GM21367 (cell line): ENCODE measurements at regions not wholly inside any gene's neighbourhood (a gene's known extent, or its start where the extent isn't known, plus 50 kb on each side); places are given as distances from the start of the nearest gene placed in this dataset.

ENCODE experiments used
- ATAC-seq: cut with Tn5 transposase; IDR thresholded peaks from one replicate; pipeline ENCODE4 v1.9.1; 2021; ENCODE audit not compliant: unreplicated experiment

GRCh38 chr2:217660423-217660822 lies 342.4 kb downstream of the TNS1 start:
- ATAC-seq = no peak

- ATAC-seq = no peak
Observed at GRCh38 chr2:217658806-217659205, 344.0 kb downstream of the TNS1 start.

- ATAC-seq = no peak
Observed at GRCh38 chr2:217657252-217657651, 345.5 kb downstream of the TNS1 start.

GRCh38 chr2:217656316-217656715 lies 346.5 kb downstream of the TNS1 start:
- ATAC-seq = no peak

GRCh38 chr2:217655651-217656050 lies 347.1 kb downstream of the TNS1 start:
- ATAC-seq = no peak

- no peak for ATAC-seq
Observed at GRCh38 chr2:217654168-217654567, 348.6 kb downstream of the TNS1 start.

- ATAC-seq = no peak
Observed at GRCh38 chr2:217652761-217653639, 349.8 kb downstream of the TNS1 start.

- ATAC-seq = no peak
Observed at GRCh38 chr2:217650716-217651360, 352.0 kb downstream of the TNS1 start.

- ATAC-seq = no peak
Observed at GRCh38 chr2:217650229-217650628, 352.6 kb downstream of the TNS1 start.

- no peak for ATAC-seq
Observed at GRCh38 chr2:217647925-217648324, 354.9 kb downstream of the TNS1 start.

GRCh38 chr2:217647226-217647625 lies 355.6 kb downstream of the TNS1 start:
- no peak for ATAC-seq

GRCh38 chr2:217645896-217646295 lies 356.9 kb downstream of the TNS1 start:
- ATAC-seq = no peak

GRCh38 chr2:217643789-217644301 lies 358.9 kb downstream of the TNS1 start:
- ATAC-seq = no peak

GRCh38 chr2:217642944-217643343 lies 359.9 kb downstream of the TNS1 start:
- ATAC-seq = no peak

GRCh38 chr2:217641960-217642359 lies 360.8 kb downstream of the TNS1 start:
- ATAC-seq = no peak

- no peak for ATAC-seq
Observed at GRCh38 chr2:217639481-217639880, 363.3 kb downstream of the TNS1 start.

GRCh38 chr2:217638533-217638932 lies 364.3 kb downstream of the TNS1 start:
- no peak for ATAC-seq

- ATAC-seq = no peak
Observed at GRCh38 chr2:217638031-217638430, 364.8 kb downstream of the TNS1 start.

- no peak for ATAC-seq
Observed at GRCh38 chr2:217636991-217637561, 365.7 kb downstream of the TNS1 start.

- ATAC-seq = no peak
Observed at GRCh38 chr2:217636578-217636977, 366.2 kb downstream of the TNS1 start.

- ATAC-seq = no peak
Observed at GRCh38 chr2:217634871-217635270, 367.9 kb downstream of the TNS1 start.

- no peak for ATAC-seq
Observed at GRCh38 chr2:217632043-217632442, 370.8 kb downstream of the TNS1 start.
